MM.1S (cell line): ENCODE measurements at regions not wholly inside any gene's neighbourhood (a gene's known extent, or its start where the extent isn't known, plus 50 kb on each side); places are given as distances from the start of the nearest gene placed in this dataset.

Source experiments
- DNase-seq: peaks from one replicate; pipeline ENCODE4 v3.0.0-alpha.2; 2015
- H2AFZ ChIP-seq: fragments of 300-600 bp; sonication (generic); 2 replicates; pipeline ENCODE4 v1.6.0; 2016; ENCODE audit warnings: antibody characterized with exemption, low read length
- H3F3A ChIP-seq: fragments of 300-600 bp; sonication (generic); 2 replicates; pipeline ENCODE4 v1.6.1; 2016; ENCODE audit warnings: mild to moderate bottlenecking, antibody characterized with exemption, low read length, moderate library complexity, mixed read lengths; ENCODE audit not compliant: insufficient read depth
- H3K27ac ChIP-seq: fragments of 300-600 bp; sonication (generic); 2 replicates; pipeline ENCODE4 v1.5.1; 2016; ENCODE audit warnings: mild to moderate bottlenecking, low read length
- H3K27me3 ChIP-seq: fragments of 300-600 bp; sonication (generic); replicated peaks from 2 replicates; pipeline ENCODE4 v1.6.0; 2016; ENCODE audit warnings: low read length; ENCODE audit not compliant: insufficient read depth
- H3K36me3 ChIP-seq: fragments of 300-600 bp; sonication (generic); replicated peaks from 2 replicates; pipeline ENCODE4 v1.6.1; 2016; ENCODE audit warnings: mild to moderate bottlenecking, low read length, mixed read lengths; ENCODE audit not compliant: insufficient read depth
- H3K4me1 ChIP-seq: fragments of 300-600 bp; sonication (generic); 2 replicates; pipeline ENCODE4 v1.6.1; 2016; ENCODE audit warnings: low read length, mixed read lengths
- H3K4me2 ChIP-seq: fragments of 300-600 bp; sonication (generic); 2 replicates; pipeline ENCODE4 v1.6.0; 2016; ENCODE audit warnings: low read depth, low read length
- H3K4me3 ChIP-seq: fragments of 300-600 bp; sonication (generic); 2 replicates; pipeline ENCODE4 v1.5.1; 2016; ENCODE audit warnings: low read length, mixed read lengths
- H3K79me2 ChIP-seq: fragments of 300-600 bp; sonication (generic); 2 replicates; pipeline ENCODE4 v1.6.1; 2016; ENCODE audit warnings: mixed run types, low read length, mixed read lengths
- H3K9ac ChIP-seq: fragments of 300-600 bp; sonication (generic); 2 replicates; pipeline ENCODE4 v1.6.1; 2016; ENCODE audit warnings: low read length, mixed read lengths
- H3K9me2 ChIP-seq: fragments of 300-600 bp; sonication (generic); replicated peaks from 2 replicates; pipeline ENCODE4 v1.6.1; 2016; ENCODE audit warnings: mild to moderate bottlenecking, low read length, mixed read lengths; ENCODE audit not compliant: insufficient read depth
- H3K9me3 ChIP-seq: fragments of 300-600 bp; sonication (generic); replicated peaks from 2 replicates; pipeline ENCODE4 v1.6.1; 2016; ENCODE audit warnings: mild to moderate bottlenecking, low read length, mixed read lengths; ENCODE audit not compliant: insufficient read depth
- H4K20me1 ChIP-seq: fragments of 300-600 bp; sonication (generic); 2 replicates; pipeline ENCODE4 v1.6.1; 2016; ENCODE audit warnings: mild to moderate bottlenecking, low read length, moderate library complexity, mixed read lengths; ENCODE audit not compliant: insufficient read depth
- EZH2 ChIP-seq: fragments of 300-600 bp; sonication (generic); optimal IDR thresholded peaks from 2 replicates; pipeline ENCODE3; 2017; ENCODE audit warnings: low read depth, mild to moderate bottlenecking, antibody characterized with exemption, low read length, mixed read lengths
- EZH2phosphoT487 ChIP-seq: fragments of 300-600 bp; sonication (generic); IDR thresholded peaks from 2 replicates; pipeline ENCODE4 v1.6.1; 2018; ENCODE audit warnings: antibody characterized with exemption, low read length
- TF ChIP-seq, protein P1 (sequence below): fragments of 300-600 bp; sonication (generic); IDR thresholded peaks from 2 replicates; pipeline ENCODE4 v1.5.1; 2016; ENCODE audit warnings: antibody characterized with exemption, low read length, mixed read lengths

DNA sequence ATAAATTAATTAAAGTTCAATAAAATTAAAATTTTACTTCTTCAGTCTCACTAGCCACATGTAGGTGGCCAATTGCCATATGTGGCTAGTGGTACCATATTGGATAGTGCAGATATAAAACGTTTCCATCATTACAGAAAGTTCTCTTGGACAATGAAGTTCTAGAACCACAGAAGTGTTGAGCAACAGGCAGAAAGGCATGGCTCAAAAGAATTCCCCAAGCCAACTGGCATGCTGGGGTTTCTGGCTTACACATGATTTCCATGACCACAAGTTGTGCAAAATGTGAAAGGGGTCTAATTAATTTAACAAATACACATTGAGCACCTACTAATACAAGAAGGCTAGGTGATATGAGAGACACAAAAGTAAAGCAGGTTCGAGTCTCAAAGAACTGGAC lies 72.2 kb upstream of the CDC42BPA start:
- no peak overlapping the region for H2AFZ ChIP-seq
- no peak for TF ChIP-seq EZH2
- TF ChIP-seq EZH2phosphoT487: no peak
- TF ChIP-seq, protein P1, sequence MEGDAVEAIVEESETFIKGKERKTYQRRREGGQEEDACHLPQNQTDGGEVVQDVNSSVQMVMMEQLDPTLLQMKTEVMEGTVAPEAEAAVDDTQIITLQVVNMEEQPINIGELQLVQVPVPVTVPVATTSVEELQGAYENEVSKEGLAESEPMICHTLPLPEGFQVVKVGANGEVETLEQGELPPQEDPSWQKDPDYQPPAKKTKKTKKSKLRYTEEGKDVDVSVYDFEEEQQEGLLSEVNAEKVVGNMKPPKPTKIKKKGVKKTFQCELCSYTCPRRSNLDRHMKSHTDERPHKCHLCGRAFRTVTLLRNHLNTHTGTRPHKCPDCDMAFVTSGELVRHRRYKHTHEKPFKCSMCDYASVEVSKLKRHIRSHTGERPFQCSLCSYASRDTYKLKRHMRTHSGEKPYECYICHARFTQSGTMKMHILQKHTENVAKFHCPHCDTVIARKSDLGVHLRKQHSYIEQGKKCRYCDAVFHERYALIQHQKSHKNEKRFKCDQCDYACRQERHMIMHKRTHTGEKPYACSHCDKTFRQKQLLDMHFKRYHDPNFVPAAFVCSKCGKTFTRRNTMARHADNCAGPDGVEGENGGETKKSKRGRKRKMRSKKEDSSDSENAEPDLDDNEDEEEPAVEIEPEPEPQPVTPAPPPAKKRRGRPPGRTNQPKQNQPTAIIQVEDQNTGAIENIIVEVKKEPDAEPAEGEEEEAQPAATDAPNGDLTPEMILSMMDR: no peak
- H3K9ac ChIP-seq: no peak overlapping the region
- no peaks in the 10 kb centered on the region for H3K9me2 ChIP-seq
- no peaks in the 10 kb centered on the region for H3K36me3 ChIP-seq
- no peaks in the 10 kb centered on the region for H3K4me1 ChIP-seq
- H4K20me1 ChIP-seq: no peaks in the 10 kb centered on the region
- no peak for DNase-seq
- H3K4me3 ChIP-seq: no peak overlapping the region
- H3K79me2 ChIP-seq: no peaks in the 10 kb centered on the region
- H3K27me3 ChIP-seq: no peaks in the 10 kb centered on the region
- no peaks in the 10 kb centered on the region for H3K9me3 ChIP-seq
- H3K27ac ChIP-seq: no peak overlapping the region
- no peak overlapping the region for H3K4me2 ChIP-seq
- H3F3A ChIP-seq: no peaks in the 10 kb centered on the region

DNA sequence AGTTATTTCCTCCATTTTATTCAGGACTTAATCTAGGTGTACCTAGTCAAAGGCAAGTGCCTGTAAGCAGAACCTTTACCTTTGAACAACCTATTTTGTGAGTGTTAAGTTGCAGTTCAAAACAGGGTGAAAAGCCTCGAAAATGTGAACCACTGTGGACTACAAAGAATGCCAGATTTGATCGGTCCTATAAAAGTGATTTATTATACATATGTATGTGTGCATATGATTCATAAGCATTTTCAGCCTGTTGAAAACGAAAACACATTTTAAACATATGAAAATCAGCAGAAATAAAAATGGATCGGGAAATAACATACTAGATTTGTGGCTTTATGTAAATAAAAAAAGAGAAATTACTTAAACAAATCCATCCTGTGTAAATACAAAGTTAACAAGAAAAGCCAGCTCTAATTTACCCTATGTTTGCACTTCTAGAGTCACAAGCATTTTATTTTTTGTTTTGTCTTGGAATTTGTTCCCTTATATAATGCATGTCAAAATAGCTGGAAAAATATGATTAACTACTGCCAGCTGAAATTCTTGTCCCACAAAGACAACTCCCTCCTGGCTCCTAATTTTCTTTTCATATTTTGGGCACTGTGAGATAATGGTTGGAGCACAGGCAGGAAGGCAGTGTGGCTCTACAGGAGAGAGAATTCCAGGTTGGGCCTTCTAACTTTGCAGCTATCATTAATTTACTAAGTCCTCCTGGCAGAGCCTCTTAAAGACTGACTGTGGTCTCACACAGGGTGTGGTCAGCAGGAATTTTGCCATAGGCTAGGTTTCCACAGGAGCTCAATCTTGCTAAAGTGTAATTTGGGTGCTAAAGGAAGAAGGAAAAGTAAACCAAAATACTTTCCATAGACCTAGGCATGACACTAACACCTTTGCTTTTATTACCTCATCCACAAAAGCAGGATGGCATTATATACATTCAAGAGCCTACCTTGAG lies 70.2 kb upstream of the CDC42BPA start:
- H3K27me3 ChIP-seq: no peaks in the 10 kb centered on the region
- no peak overlapping the region for H3K4me3 ChIP-seq
- H3K79me2 ChIP-seq: no peaks in the 10 kb centered on the region
- no peak overlapping the region for H2AFZ ChIP-seq
- no peak overlapping the region for H3K4me2 ChIP-seq
- no peaks in the 10 kb centered on the region for H3K4me1 ChIP-seq
- H3K27ac ChIP-seq: no peak overlapping the region
- no peaks in the 10 kb centered on the region for H4K20me1 ChIP-seq
- TF ChIP-seq, protein P1: no peak
- H3F3A ChIP-seq: no peaks in the 10 kb centered on the region
- no peak overlapping the region for H3K9ac ChIP-seq
- no peaks in the 10 kb centered on the region for H3K9me3 ChIP-seq
- H3K36me3 ChIP-seq: no peaks in the 10 kb centered on the region
- no peak for DNase-seq
- H3K9me2 ChIP-seq: no peaks in the 10 kb centered on the region

DNA sequence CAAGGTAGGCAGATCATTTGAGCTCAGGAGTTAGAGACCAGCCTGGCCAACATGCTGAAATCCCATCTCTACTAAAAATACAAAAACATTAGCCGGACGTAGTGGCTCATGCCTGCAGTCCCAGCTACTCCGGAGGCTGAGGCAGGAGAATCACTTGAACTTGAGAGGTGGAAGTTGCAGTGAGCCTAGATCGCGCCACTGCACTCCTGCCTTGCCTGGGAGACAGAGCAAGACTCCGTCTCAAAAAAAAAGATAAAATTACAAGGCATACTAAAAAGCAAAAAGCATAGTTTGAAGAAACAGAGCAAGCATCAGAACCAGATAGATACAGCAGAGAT lies 61.2 kb upstream of the CDC42BPA start:
- no peaks in the 10 kb centered on the region for H3K4me1 ChIP-seq
- H3K4me3 ChIP-seq: no peak overlapping the region
- DNase-seq: no peak
- no peak overlapping the region for H2AFZ ChIP-seq
- no peak overlapping the region for H3K27ac ChIP-seq
- no peaks in the 10 kb centered on the region for H3K9me2 ChIP-seq
- no peaks in the 10 kb centered on the region for H4K20me1 ChIP-seq
- no peaks in the 10 kb centered on the region for H3K36me3 ChIP-seq
- H3K9ac ChIP-seq: no peak overlapping the region
- H3K79me2 ChIP-seq: no peaks in the 10 kb centered on the region
- no peaks in the 10 kb centered on the region for H3K9me3 ChIP-seq
- H3K4me2 ChIP-seq: no peak overlapping the region
- TF ChIP-seq, protein P1: no peak
- TF ChIP-seq EZH2phosphoT487 (no peak), EZH2 (no peak)
- no peaks in the 10 kb centered on the region for H3F3A ChIP-seq
- H3K27me3 ChIP-seq: no peaks in the 10 kb centered on the region
